CD4-positive, alpha-beta T cell treated with Interleukin-15 for 4 hours (primary cell): ENCODE measurements at regions not wholly inside any gene's neighbourhood (a gene's known extent, or its start where the extent isn't known, plus 50 kb on each side); places are given as distances from the start of the nearest gene placed in this dataset.

Source experiments
- DNase-seq: peaks from one replicate; pipeline ENCODE4 v3.0.0-alpha.2; 2020; ENCODE audit warnings: low spot score

DNA sequence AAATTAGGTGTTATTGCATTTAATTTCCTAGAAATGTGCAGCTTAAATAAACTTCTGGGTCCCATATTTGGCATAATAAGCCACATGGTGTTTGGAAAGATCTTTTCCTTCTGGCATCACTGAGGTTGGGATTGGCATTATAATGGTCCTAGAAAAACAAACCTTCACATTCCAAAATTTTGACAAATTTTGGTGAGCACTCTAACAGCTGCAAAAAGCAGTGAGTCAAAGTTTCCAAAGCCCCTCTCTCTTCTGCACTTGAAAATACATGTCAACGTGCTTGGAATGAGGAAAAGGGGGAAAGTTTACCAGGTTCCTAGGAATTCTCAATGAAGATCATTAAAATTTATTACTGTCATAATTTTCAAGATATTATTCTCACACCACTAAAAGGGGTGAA, 77.8 kb upstream of the STK17B start:
- no peak for DNase-seq

GRCh38 chr2:196249860-196250259, 78.5 kb upstream of the STK17B start:
- DNase-seq = no peak

DNA sequence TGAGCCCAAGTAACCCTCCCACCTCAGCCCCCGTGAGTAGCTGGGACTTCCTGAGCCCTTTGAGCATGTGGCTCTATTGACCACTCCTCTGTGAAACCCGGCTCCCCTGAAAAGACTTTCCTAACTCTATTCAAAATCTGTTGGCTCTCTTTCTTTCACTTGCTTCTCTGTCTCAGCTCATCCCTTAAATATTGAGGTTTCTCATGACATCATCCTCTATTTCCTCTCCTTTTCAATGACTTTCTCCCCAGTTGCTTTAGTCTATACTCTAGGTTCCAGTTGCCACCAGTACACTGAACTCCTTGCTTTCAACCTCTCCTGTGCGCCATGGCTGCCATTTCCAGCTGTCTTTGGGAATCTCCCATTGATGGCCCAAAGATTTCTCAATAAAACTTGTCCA, 79.8 kb upstream of the STK17B start:
- DNase-seq = no peak

DNA sequence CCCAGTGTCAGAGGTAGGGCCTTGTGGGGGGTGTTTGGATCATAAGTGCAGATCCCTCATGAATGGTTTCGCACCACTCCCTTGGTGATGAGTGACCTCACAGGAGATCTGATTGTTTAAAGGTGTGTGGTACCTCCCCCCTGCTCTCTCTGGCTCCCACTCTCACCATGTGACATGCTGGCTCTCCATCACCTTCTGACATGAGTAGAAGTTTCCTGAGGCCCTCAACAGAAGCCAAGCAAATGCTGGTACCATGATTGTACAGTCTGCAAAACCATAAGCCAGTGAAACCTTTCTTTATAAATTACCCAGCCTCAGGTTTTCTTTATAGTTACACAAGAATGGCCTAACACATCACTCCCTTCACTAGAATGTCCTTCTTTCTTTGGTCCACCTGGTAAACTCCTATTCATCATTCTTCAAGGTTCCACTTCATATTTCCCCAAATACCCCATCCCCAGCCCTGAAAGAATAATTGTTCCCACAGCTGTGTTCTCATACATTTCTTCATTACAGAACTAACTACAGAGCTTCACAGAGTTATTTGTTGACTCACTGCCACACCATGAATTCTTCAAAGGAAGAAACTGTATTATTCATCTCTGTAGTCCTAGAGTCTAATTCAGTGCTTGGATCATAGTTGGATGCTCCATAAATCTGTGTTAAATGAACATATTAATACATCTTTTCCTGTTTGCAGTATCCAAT, 81.2 kb upstream of the STK17B start:
- no peak for DNase-seq

DNA sequence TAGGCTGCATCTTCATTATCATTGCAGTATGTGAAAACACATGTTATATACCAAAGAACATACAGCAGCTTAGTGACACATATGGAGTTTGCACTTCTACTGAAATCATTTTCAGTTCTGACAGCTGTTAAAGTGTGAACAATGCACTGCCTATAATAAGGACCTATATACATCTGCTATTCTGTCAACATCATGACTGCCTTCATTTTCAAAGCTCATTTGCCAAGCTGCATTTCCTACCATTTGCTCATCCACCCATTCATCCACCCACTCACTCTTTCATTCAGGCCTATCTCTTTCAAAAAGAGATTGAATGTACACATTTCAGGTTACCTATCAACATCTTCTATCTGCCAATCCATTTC, 81.7 kb upstream of the STK17B start:
- no peak for DNase-seq

DNA sequence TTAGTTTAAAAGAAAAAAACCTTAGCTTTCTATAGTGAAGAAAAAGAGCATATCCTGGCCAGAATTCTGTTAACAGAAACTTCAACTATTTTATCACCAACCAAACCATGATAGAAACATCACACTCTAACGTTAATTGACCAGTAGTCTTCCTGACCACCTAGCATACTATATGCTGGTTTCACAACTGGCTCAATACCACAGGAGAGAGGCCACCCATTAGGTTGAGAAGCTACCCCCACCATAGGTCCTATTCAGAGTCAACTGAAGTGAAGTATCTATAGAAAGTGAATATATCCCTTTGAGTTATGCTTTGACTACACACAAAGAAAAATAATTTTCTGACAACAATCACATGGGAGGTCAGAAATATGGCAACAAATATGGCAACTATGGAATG, 85.2 kb upstream of the STK17B start:
- no peak for DNase-seq

- DNase-seq = no peak
Observed at GRCh38 chr2:196257086-196257485, 85.7 kb upstream of the STK17B start.

DNA sequence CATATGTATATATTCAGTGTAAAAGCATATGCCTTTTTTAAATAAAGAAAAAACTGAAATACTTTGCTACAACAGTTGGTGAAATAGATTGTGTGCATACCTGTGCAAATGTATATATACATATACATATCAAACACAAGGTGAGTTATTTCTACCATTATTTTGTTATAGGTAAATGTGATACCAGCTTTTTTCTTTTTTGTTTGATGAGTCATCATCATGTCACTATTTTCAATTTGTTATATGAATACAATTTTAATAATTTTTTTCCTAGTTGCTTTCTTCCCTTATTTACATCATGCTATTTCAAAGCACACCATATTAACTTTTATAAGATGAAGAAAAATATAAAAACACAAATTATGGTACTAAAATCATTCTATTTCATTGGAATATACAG, 87.0 kb upstream of the STK17B start:
- no peak for DNase-seq

DNA sequence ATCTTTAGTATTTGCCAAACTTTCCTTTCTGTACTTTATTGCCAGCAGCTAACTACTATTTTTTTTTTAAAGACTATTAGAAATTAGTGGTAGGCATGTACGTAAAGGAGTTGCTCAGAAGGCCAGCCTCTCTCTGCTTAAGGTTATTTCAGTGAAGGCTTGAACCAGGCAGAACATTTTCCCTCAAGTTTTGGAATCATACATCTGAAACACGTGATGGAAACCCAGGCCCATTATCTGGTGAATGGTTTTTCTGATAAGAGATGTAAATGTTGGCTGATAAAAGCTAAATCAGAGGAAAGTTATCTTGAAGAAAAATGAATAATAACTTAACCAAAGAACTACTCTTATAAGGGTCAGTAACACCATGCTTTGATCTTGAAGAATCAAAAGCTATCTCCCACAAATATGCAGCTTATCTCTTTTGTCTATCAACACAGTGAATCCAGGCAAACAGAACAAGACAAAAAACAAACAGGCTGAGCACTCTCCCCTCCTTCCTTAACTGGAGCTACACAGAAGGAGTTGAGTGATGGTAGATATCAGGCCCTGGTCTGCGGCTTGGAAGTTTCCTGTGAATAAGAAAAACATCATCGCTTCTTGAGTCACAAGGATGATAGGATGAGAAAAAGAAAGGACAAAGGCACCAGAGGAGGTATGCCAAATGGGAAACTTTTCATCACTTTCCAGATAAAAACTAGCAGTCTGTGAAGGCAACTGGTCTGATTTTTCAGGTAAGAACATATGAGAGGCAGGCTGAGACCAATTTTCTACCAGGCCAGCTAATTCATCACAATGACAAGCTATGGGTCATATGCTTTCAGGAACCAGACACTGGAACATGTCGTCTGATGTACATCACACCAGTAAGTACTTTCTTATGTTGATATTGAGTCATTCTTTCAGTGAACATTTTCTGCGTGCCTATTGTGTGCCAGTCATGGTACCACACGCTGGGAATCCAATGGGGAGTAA, 88.4 kb upstream of the STK17B start:
- DNase-seq = peak; percentile 66

- DNase-seq = peak; percentile 79
Observed at GRCh38 chr2:196260546-196260945, 89.2 kb upstream of the STK17B start.

- no peak for DNase-seq
Observed at GRCh38 chr2:196262606-196263005, 91.2 kb upstream of the STK17B start.

DNA sequence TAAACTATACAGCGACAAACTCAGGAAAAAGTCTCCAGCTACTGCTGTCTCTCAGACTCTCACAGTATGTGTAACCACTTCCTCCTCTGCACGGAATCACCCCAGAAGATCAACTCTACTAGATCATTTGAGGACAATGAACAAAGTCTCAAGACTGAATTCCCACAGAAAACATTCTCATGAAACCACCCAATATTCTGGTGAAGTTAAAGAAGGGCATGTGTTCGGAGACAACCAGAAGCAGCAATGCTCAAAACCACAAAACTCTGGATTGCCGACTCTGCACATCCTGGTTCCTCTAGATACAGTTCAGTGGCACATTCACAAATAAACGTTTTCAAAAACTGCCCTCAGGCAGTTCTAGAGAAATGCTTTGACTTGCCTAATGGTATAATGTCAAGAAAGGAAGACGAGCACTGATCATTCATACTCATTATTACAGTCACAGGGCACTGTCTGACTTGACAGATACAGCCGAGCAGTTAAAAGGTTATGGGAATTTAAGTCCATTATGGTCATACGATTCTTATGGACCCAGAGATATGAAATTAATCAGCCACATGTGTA, 91.9 kb upstream of the STK17B start:
- peak; percentile 78 for DNase-seq

- no peak for DNase-seq
Observed at GRCh38 chr2:196266351-196266750, 95.0 kb upstream of the STK17B start.

GRCh38 chr2:196266855-196267254, 95.5 kb upstream of the STK17B start:
- DNase-seq = no peak

DNA sequence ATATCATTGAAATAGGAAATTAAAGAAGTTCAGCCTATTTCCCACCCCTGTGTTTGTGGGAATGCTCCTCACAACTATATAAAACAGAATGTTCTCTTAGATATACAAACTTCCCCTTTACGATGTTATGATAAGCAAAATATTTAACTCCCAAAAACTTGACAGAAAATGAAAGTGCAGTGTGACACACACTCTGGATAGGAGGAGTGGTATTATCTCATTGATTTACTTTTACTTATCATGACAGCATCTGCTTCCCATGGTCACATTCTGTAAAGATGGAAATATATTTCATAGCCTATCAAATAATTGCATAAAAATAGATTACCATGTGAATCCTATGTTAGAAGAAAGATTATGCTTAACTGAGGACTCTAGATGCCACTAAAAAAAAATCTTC, 96.6 kb upstream of the STK17B start:
- DNase-seq = no peak

GRCh38 chr2:196268538-196269338, 97.4 kb upstream of the STK17B start:
- no peak for DNase-seq

DNA sequence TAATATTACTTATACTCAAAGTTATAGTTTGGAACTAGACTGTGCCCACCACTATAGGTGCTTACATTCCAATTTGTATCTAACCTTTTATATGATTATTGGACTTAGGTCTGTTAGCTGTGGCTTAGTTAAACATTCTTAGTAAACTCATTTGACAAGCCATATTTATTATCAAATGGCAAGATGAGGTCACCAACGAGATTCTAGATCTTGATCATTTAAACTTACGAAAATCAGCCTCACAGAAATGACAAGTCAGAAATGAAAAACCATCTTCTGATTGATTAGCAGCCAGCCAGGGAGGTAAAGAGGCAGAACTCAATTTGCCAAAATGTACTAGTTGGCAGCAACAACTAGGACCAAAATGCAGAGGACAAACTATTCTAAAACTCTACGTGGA, 100.4 kb upstream of the STK17B start:
- DNase-seq = no peak

- DNase-seq = peak; percentile 48
Observed at GRCh38 chr2:196274387-196274809, 103.0 kb upstream of the STK17B start.

GRCh38 chr2:196275646-196276352, 104.4 kb upstream of the STK17B start:
- DNase-seq = no peak

- DNase-seq = no peak
Observed at GRCh38 chr2:196276421-196276820, 105.0 kb upstream of the STK17B start.

- DNase-seq = peak; percentile 63
Observed at GRCh38 chr2:196277002-196277401, 105.6 kb upstream of the STK17B start.
